ENCODE measurements at regions not wholly inside any gene's neighbourhood (a gene's known extent, or its start where the extent isn't known, plus 50 kb on each side); places are given as distances from the start of the nearest gene placed in this dataset.

GRCh38 chr3:178181784-178182183 lies 354.5 kb upstream of the KCNMB2 start:
- Mint-ChIP-seq H3K27me3 (ENCODE audit: low read depth) (no peaks in the 10 kb centered on the region), H3K27ac (no peak overlapping the region), H3K4me3 (no peak overlapping the region), H3K36me3 (ENCODE audit: low read depth) (no peaks in the 10 kb centered on the region), H3K4me1 (ENCODE audit: low read depth) (no peaks in the 10 kb centered on the region), H3K9me3 (no peaks in the 10 kb centered on the region)

- Mint-ChIP-seq H3K4me3 (no peak overlapping the region), H3K4me1 (ENCODE audit: low read depth) (no peaks in the 10 kb centered on the region), H3K9me3 (no peaks in the 10 kb centered on the region), H3K36me3 (ENCODE audit: low read depth) (no peaks in the 10 kb centered on the region), H3K27ac (no peak overlapping the region), H3K27me3 (ENCODE audit: low read depth) (no peaks in the 10 kb centered on the region)
These were observed 353.9 kb upstream of the KCNMB2 start for GRCh38 chr3:178182337-178182779.

DNA sequence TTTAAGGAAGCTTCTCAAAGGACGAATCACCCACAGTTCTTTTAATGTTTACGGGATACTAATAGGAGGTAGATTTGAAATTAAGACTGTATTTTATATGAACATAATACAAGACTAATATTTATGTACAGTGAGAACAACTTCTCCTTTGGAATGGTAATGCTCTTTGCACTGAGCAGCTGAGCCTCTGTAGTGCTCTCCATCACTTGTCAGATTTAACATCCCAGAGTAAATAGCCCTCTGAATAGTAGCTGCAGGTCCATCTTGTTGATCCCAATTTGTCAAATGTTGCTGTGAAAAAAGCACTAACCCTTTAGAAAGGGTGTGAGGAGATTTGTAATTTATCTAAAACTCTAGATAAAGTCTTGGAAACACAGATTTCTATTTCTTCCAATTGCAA lies 351.4 kb upstream of the KCNMB2 start:
- Mint-ChIP-seq H3K4me1 (ENCODE audit: low read depth) (no peaks in the 10 kb centered on the region), H3K4me3 (no peak overlapping the region), H3K27me3 (ENCODE audit: low read depth) (no peaks in the 10 kb centered on the region), H3K9me3 (no peaks in the 10 kb centered on the region), H3K27ac (no peak overlapping the region), H3K36me3 (ENCODE audit: low read depth) (no peaks in the 10 kb centered on the region)

GRCh38 chr3:178186666-178187065 lies 349.6 kb upstream of the KCNMB2 start:
- H3K9me3 Mint-ChIP-seq = no peaks in the 10 kb centered on the region
- no peak overlapping the region for H3K27ac Mint-ChIP-seq
- no peak overlapping the region for H3K4me3 Mint-ChIP-seq
- H3K27me3 Mint-ChIP-seq (ENCODE audit: low read depth) = no peaks in the 10 kb centered on the region
- H3K4me1 Mint-ChIP-seq (ENCODE audit: low read depth) = no peaks in the 10 kb centered on the region
- no peaks in the 10 kb centered on the region for H3K36me3 Mint-ChIP-seq (ENCODE audit: low read depth)

DNA sequence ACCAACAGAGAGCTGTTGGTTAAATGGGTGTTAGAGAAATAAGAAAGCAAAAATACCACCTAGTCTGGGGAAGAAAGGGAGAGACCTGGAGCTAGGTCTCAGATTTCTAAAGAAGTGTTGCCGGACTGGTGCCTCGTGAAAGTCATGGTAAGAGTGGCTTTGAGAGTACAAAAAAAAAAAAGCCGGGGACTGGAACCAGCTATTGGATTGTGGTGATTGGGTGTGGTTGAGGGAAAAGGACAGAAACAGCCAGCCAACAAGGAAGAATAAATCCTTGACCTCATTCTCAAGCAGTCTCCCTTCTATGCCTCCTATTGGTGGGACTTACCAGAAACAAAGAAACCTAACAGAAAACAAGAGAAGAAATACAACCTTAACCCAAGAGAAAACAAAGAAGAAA lies 346.4 kb upstream of the KCNMB2 start:
- Mint-ChIP-seq H3K27ac (no peak overlapping the region), H3K27me3 (ENCODE audit: low read depth) (no peaks in the 10 kb centered on the region), H3K36me3 (ENCODE audit: low read depth) (no peaks in the 10 kb centered on the region), H3K9me3 (no peaks in the 10 kb centered on the region), H3K4me1 (ENCODE audit: low read depth) (no peaks in the 10 kb centered on the region), H3K4me3 (no peak overlapping the region)

- H3K4me1 Mint-ChIP-seq (ENCODE audit: low read depth) = no peaks in the 10 kb centered on the region
- no peaks in the 10 kb centered on the region for H3K36me3 Mint-ChIP-seq (ENCODE audit: low read depth)
- H3K4me3 Mint-ChIP-seq = no peak overlapping the region
These were observed 342.4 kb upstream of the KCNMB2 start for GRCh38 chr3:178193846-178194245.

GRCh38 chr3:178194539-178194938 lies 341.7 kb upstream of the KCNMB2 start:
- Mint-ChIP-seq H3K9me3 (no peaks in the 10 kb centered on the region), H3K27me3 (ENCODE audit: low read depth) (no peaks in the 10 kb centered on the region), H3K36me3 (ENCODE audit: low read depth) (no peaks in the 10 kb centered on the region), H3K27ac (no peak overlapping the region), H3K4me1 (ENCODE audit: low read depth) (no peaks in the 10 kb centered on the region), H3K4me3 (no peak overlapping the region)

More at GRCh38 chr3:178193846-178194245, 342.4 kb upstream of the KCNMB2 start:
- H3K27ac Mint-ChIP-seq = no peak overlapping the region
- no peaks in the 10 kb centered on the region for H3K27me3 Mint-ChIP-seq (ENCODE audit: low read depth)
- H3K9me3 Mint-ChIP-seq = no peaks in the 10 kb centered on the region

- Mint-ChIP-seq H3K4me1 (ENCODE audit: low read depth) (no peaks in the 10 kb centered on the region), H3K27me3 (ENCODE audit: low read depth) (no peaks in the 10 kb centered on the region), H3K36me3 (ENCODE audit: low read depth) (no peaks in the 10 kb centered on the region), H3K9me3 (no peaks in the 10 kb centered on the region), H3K4me3 (no peak overlapping the region), H3K27ac (no peak overlapping the region)
These were observed 340.4 kb upstream of the KCNMB2 start for GRCh38 chr3:178195824-178196223.

DNA sequence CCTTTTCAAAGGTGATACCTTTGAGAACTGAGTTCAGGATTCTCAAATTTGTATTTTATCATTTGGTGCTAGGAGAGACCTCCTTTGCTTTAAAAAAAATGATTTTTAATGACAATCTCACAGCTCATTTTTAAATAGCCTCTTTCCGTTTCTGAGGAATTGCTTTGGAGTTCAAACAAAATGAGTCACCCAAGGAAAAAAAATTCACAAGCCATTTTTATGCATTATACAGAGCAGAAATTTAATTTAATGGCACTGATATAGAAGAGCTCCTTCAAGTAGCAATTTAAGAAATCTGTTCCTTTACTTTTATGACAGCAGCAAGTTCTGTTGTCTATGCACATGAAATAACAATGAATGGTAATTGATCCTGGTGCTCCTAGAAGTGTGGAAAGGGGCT lies 337.9 kb upstream of the KCNMB2 start:
- Mint-ChIP-seq H3K9me3 (no peaks in the 10 kb centered on the region), H3K27me3 (ENCODE audit: low read depth) (no peaks in the 10 kb centered on the region), H3K36me3 (ENCODE audit: low read depth) (no peaks in the 10 kb centered on the region), H3K4me3 (no peak overlapping the region), H3K27ac (no peak overlapping the region), H3K4me1 (ENCODE audit: low read depth) (no peaks in the 10 kb centered on the region)

DNA sequence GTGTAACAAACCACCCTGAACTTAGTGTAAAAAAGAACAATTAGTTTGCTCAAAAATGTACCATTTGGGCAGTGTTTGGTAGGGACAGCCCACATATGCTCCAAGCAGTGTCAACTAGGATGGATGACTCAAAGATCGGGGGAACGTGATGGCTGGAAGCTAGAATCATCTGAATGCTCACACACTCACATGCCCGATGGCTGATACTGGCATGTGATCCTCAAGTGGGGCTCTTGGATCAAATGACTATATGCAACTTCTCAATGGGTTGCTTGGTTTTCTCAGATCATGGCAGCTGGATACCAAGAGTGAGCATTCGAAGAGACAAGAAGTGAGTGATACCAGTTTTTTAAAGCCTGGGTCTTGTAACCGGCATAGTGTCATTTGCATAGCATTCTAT lies 335.9 kb upstream of the KCNMB2 start:
- no peaks in the 10 kb centered on the region for H3K9me3 Mint-ChIP-seq
- no peak overlapping the region for H3K4me3 Mint-ChIP-seq
- H3K27ac Mint-ChIP-seq = no peak overlapping the region
- no peaks in the 10 kb centered on the region for H3K4me1 Mint-ChIP-seq (ENCODE audit: low read depth)
- H3K27me3 Mint-ChIP-seq (ENCODE audit: low read depth) = no peaks in the 10 kb centered on the region
- H3K36me3 Mint-ChIP-seq (ENCODE audit: low read depth) = no peaks in the 10 kb centered on the region

- H3K27ac Mint-ChIP-seq = no peak overlapping the region
- no peaks in the 10 kb centered on the region for H3K36me3 Mint-ChIP-seq (ENCODE audit: low read depth)
- H3K9me3 Mint-ChIP-seq = no peaks in the 10 kb centered on the region
- no peak overlapping the region for H3K4me3 Mint-ChIP-seq
- H3K27me3 Mint-ChIP-seq (ENCODE audit: low read depth) = no peaks in the 10 kb centered on the region
- H3K4me1 Mint-ChIP-seq (ENCODE audit: low read depth) = no peaks in the 10 kb centered on the region
These were observed 334.5 kb upstream of the KCNMB2 start for GRCh38 chr3:178201714-178202113.

- Mint-ChIP-seq H3K4me1 (ENCODE audit: low read depth) (no peaks in the 10 kb centered on the region), H3K36me3 (ENCODE audit: low read depth) (no peaks in the 10 kb centered on the region), H3K4me3 (no peak overlapping the region), H3K9me3 (no peaks in the 10 kb centered on the region), H3K27ac (no peak overlapping the region), H3K27me3 (ENCODE audit: low read depth) (no peaks in the 10 kb centered on the region)
These were observed 334.0 kb upstream of the KCNMB2 start for GRCh38 chr3:178202194-178202593.

DNA sequence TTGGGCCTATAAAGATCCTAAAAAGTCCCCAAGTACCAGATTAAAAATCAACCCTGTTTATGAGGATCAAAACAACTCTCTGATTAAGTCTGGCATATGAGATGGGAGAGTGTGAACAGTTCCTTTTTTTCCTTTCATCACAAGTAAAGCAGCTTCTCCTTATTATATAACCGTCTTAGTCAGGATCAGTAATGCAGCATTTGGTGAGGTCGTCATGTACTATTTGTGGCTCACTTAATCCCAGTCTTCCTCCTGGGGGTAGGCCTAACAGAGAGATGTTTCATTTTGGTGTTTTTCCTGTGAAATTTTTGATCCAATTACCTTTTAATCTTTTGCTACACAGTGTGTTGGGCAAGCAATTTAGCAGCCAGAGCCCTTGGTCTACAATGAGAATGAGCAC lies 333.1 kb upstream of the KCNMB2 start:
- no peak overlapping the region for H3K27ac Mint-ChIP-seq
- no peaks in the 10 kb centered on the region for H3K4me1 Mint-ChIP-seq (ENCODE audit: low read depth)
- no peaks in the 10 kb centered on the region for H3K36me3 Mint-ChIP-seq (ENCODE audit: low read depth)
- H3K4me3 Mint-ChIP-seq = no peak overlapping the region
- no peaks in the 10 kb centered on the region for H3K27me3 Mint-ChIP-seq (ENCODE audit: low read depth)
- H3K9me3 Mint-ChIP-seq = no peaks in the 10 kb centered on the region

DNA sequence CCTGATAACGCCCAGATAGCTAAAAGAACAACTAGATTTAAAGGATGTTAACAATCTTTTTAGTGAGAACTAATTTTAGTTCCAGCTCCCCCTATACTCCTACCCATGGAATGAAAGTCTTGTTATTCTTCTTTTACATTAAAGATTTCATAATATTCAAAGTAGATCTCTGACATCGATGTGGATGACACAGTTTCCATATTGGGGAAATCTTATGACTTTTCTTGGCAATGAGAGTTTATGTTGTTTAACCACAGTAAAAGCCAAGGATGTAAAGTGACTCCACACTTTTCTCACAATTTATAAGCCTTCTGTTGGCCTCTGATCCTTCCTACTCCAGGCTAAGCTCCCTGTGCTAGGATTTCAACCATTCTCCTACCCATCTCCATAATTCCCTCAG lies 332.6 kb upstream of the KCNMB2 start:
- Mint-ChIP-seq H3K36me3 (ENCODE audit: low read depth) (no peaks in the 10 kb centered on the region), H3K4me3 (no peak overlapping the region), H3K4me1 (ENCODE audit: low read depth) (no peaks in the 10 kb centered on the region), H3K9me3 (no peaks in the 10 kb centered on the region), H3K27me3 (ENCODE audit: low read depth) (no peaks in the 10 kb centered on the region), H3K27ac (no peak overlapping the region)

- no peaks in the 10 kb centered on the region for H3K4me1 Mint-ChIP-seq (ENCODE audit: low read depth)
- H3K4me3 Mint-ChIP-seq = no peak overlapping the region
- no peaks in the 10 kb centered on the region for H3K9me3 Mint-ChIP-seq
- H3K27ac Mint-ChIP-seq = no peak overlapping the region
- no peaks in the 10 kb centered on the region for H3K36me3 Mint-ChIP-seq (ENCODE audit: low read depth)
- no peaks in the 10 kb centered on the region for H3K27me3 Mint-ChIP-seq (ENCODE audit: low read depth)
These were observed 330.5 kb upstream of the KCNMB2 start for GRCh38 chr3:178205740-178206139.

DNA sequence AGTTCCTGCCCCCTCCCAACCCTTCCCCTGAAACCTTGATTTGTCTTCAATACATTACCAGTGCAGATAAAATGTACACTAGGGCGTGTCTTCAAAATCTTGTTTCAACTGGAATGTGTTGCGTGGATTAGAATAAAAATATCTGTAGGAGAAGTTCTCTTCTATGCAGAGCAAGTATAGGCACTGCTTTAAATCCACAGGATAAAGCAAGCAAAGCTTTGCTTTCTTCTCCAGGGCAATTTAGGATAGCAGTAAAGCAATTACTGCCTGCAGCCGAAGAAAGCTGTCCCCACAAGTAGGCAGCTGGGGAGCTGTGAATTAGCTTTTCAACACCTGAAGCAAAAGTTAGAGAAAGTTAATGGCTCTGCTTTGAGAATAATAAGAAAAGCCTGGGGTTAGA lies 329.7 kb upstream of the KCNMB2 start:
- H3K4me3 Mint-ChIP-seq = no peak overlapping the region
- H3K9me3 Mint-ChIP-seq = no peaks in the 10 kb centered on the region
- H3K36me3 Mint-ChIP-seq (ENCODE audit: low read depth) = no peaks in the 10 kb centered on the region
- no peaks in the 10 kb centered on the region for H3K27me3 Mint-ChIP-seq (ENCODE audit: low read depth)
- H3K27ac Mint-ChIP-seq = no peak overlapping the region
- H3K4me1 Mint-ChIP-seq (ENCODE audit: low read depth) = no peaks in the 10 kb centered on the region
